ENCODE measurements at regions not wholly inside any gene's neighbourhood (a gene's known extent, or its start where the extent isn't known, plus 50 kb on each side); places are given as distances from the start of the nearest gene placed in this dataset.

DNA sequence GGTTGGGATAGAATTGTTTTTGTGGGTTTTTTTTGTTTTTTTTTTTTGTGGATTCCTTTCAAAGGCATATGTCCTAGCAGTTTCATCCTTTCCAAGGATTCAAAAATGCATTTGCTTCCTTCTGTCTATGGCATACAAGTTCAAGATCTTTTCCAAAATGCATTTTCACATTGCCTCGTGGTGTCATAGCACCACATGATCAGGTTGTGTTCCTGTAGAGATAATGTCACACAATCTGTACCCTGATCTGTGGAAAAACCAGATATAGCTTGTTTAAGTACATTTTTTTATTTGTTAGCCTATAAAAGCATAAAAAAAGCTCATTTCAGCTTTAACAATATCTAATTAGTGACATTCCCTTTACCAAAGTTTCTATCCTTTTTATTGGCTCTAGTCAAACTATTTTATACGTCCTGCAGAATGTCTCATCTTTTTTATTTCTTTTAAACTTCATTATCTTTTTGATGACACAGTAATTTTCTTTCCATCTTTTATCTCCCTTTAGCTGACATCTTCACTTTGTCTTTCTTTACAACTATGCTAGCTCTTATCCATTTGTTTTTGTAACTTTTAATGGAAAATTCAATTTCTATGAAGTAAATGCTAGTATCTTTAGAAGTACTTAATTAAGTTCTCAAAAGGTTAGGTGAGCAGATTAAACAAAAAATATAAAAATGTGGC is 106.0 kb upstream of the NOVA1 start:
- DNase-seq (ENCODE audit: low read depth): no peak
- TF ChIP-seq, protein P1, sequence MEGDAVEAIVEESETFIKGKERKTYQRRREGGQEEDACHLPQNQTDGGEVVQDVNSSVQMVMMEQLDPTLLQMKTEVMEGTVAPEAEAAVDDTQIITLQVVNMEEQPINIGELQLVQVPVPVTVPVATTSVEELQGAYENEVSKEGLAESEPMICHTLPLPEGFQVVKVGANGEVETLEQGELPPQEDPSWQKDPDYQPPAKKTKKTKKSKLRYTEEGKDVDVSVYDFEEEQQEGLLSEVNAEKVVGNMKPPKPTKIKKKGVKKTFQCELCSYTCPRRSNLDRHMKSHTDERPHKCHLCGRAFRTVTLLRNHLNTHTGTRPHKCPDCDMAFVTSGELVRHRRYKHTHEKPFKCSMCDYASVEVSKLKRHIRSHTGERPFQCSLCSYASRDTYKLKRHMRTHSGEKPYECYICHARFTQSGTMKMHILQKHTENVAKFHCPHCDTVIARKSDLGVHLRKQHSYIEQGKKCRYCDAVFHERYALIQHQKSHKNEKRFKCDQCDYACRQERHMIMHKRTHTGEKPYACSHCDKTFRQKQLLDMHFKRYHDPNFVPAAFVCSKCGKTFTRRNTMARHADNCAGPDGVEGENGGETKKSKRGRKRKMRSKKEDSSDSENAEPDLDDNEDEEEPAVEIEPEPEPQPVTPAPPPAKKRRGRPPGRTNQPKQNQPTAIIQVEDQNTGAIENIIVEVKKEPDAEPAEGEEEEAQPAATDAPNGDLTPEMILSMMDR (conservative IDR thresholded peaks at IDR 0.05; ENCODE audit: low read depth, low read length): no peak
- no peak overlapping the region for H3K4me3 ChIP-seq (ENCODE audit: low read length)

DNA sequence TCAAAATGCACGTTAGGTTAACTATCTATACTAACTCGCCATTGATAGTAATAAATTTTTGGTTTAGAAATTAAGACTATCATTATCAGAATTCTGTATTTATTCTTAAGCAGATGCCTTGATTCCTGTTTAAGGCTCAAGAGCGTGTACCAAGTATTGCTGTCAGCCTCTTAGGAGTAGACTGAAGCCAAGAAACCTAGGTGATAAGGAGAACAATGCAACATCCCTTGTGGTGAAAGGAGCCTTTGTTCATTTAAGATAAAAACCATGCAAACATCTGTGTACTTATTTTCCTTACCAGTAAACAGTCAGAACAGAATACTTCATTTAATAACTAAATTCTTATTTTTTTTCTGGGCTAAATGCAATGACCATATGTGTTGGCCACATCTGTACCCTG is 109.4 kb upstream of the NOVA1 start:
- DNase-seq (ENCODE audit: low read depth): no peak
- TF ChIP-seq, protein P1 (conservative IDR thresholded peaks at IDR 0.05; ENCODE audit: low read depth, low read length): no peak

DNA sequence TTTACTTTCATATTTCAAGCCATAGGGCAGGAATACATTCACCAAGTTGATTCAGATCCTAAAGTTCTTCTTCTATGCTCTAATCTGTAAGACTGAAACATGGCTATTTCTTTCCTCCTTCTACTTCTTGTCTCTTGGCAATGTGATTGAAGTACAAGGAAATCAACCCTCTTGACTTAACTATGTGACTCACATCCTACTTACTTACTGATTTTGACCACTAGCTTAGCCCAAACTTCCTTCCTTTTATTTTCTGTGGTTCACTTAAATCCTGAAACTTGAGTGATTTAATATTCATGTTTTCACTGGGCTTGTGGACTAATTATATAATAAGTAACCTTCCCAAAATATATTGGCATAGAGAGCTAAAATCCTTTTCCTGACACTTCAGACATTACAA is 111.2 kb upstream of the NOVA1 start:
- TF ChIP-seq, protein P1 (conservative IDR thresholded peaks at IDR 0.05; ENCODE audit: low read depth, low read length): no peak
- DNase-seq (ENCODE audit: low read depth): peak; percentile 35
- H3K4me3 ChIP-seq (ENCODE audit: low read length): no peak overlapping the region

More for the DNA sequence above, 109.4 kb upstream of the NOVA1 start:
- no peak overlapping the region for H3K4me3 ChIP-seq (ENCODE audit: low read length)

DNA sequence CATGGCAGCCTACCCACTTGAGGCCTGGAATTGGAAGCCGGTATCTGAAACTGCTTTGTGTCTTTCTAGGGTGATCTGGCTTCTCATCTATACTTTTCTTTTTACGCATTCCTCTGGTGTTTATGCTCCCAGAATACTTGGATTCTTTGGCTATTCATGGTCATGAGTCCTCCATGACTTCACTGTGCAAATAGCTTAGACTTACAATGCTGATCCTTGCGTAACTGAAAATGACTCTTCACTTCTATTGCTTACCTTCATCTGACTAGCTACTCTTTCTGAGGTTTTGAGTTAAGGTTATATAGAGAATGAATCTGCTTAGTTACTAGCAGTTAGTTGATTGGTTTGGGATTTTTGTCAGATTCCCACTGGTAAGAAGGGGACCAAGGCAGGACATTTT is 121.7 kb upstream of the NOVA1 start:
- H3K4me3 ChIP-seq (ENCODE audit: low read length): no peak overlapping the region
- TF ChIP-seq, protein P1 (conservative IDR thresholded peaks at IDR 0.05; ENCODE audit: low read depth, low read length): no peak
- DNase-seq (ENCODE audit: low read depth): no peak

DNA sequence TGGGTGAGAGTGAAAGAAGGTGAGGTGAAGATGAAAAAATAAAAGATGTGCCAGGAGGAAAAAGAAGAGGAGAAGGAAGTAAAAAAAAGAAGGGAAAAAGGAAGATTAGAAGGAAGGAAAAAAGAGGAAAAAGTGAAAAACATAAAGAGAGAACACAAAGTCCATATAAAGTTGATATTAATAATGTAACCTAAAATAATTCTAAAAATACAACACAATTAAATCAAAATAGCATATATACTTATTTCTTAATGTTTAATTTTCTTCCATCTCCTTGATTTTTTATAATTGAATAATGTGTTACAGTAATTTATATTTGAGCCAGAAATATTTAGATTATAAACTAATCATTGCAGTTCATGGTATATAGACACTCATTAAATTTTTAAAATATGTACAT is 124.4 kb upstream of the NOVA1 start:
- no peak overlapping the region for H3K4me3 ChIP-seq (ENCODE audit: low read length)
- TF ChIP-seq, protein P1 (conservative IDR thresholded peaks at IDR 0.05; ENCODE audit: low read depth, low read length): no peak
- no peak for DNase-seq (ENCODE audit: low read depth)

DNA sequence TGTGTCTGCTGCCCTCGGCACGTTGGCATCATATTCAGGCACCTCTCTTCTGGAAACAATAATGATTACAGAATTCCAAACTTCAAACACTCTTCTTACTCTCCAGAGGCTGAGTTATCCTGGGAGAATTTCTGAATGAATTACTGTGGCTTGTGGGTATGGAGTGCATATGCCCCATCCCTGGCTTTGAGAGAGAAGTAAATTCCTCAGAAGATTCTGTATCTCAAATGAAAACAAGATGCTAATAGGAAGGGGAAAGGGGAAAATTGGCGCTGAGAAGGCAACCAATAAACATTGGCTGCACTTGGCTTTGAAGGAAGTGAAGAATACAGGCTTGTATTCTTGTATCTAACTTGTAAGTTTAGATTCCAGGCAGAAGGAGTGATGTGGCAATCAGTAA is 132.0 kb upstream of the NOVA1 start:
- TF ChIP-seq, protein P1 (conservative IDR thresholded peaks at IDR 0.05; ENCODE audit: low read depth, low read length): no peak
- H3K4me3 ChIP-seq (ENCODE audit: low read length): no peak overlapping the region
- no peak for DNase-seq (ENCODE audit: low read depth)

DNA sequence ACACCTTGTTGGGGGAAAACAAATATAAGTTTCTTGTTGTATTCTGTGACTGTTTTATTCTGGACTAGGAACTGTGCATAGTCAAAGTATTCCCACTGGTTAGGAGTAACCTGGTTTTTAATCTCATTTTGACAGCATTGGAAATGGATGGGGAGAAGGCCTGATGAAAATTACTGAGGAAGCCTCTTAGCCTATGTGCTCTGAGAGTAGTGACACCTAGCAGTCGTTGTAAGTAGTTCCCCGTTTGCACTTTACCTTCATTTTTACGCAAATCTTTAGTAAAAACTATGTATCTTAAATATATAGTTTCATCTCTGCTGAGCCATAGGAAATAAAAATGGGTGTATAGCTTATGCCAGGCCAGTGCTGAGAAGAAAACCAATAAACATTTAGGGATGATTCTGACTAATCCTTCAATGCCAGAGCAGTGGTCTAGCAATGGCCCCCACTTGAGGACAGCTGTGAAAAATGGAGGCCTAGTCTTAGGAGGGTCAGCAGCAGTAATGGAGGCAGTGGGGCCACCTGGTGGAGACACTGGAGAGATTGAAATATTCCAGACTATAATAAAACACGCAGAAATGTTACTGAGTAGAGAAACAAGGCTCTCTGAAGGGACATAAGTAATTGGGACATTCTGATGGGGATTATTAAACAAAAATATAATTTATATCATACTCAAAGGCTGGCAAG is 133.2 kb upstream of the NOVA1 start:
- TF ChIP-seq, protein P1 (conservative IDR thresholded peaks at IDR 0.05; ENCODE audit: low read depth, low read length): peak; percentile 60
- DNase-seq (ENCODE audit: low read depth): no peak
- H3K4me3 ChIP-seq (ENCODE audit: low read length): no peak overlapping the region
